ENCODE measurements at regions not wholly inside any gene's neighbourhood (a gene's known extent, or its start where the extent isn't known, plus 50 kb on each side); places are given as distances from the start of the nearest gene placed in this dataset.

GRCh38 chr7:11931307-11931706, 99.3 kb upstream of the THSD7A start:
- TF ChIP-seq CTCF (IDR thresholded peaks at IDR 0.05; ENCODE audit: low read length) (no peak), EZH2 (optimal IDR thresholded peaks at IDR 0.05; ENCODE audit: low read depth, low read length) (no peak), EZH2phosphoT487 (IDR thresholded peaks at IDR 0.05; ENCODE audit: low read length) (no peak)

All from MM.1S (cell line).